ENCODE measurements at regions not wholly inside any gene's neighbourhood (a gene's known extent, or its start where the extent isn't known, plus 50 kb on each side); places are given as distances from the start of the nearest gene placed in this dataset.
A peak's percentile ranks its signal among the peaks of the same experiment; 100 is the strongest.

DNA sequence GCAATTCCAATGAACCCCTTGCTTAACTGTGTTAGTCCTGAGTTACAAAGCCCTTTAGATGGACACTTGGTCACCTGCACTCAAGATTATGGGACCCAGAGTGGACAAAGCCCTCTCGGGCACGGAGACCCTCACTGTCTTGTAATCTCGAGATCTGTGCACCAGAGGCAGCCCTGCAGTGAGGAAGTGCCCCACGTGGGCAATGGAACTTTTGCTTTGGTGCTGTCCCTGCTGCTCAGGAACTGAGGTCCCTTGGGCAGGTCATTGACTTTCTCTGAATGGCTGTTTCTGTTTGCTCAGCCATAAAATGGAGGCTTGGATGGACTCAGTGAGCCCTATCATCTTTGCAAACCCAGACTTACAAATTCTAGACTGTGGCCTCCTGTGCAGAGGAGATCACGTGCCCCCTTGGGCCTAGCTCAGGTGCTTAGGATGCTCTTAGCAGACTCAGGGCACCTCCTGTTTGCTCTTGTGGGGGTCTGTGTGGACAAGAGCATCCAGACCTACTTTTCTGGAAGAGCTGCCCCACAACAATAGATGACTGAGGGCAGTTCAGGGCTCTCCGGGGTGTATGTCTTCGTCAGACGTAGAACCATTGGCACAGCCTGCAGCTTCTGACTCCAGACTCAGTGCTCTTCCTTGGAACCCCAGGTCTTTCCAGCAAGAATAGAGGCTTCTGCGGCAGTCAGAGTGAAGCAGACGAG lies 94.5 kb upstream of the HS6ST1 start:
- TF ChIP-seq EZH2 (IDR thresholded peaks at IDR 0.05; ENCODE audit: borderline replicate concordance, low read depth, low read length, poor library complexity, severe bottlenecking): no peak
- Histone ChIP-seq H3K4me3 (ENCODE audit: low read depth, low read length, poor library complexity, severe bottlenecking) (no peak overlapping the region), H3K9me3 (ENCODE audit: low read depth, low read length, poor library complexity, severe bottlenecking) (no peaks in the 10 kb centered on the region), H3K4me1 (ENCODE audit: insufficient read depth, low read length, poor library complexity, severe bottlenecking) (peaks cover 21% of the 10 kb centered on the region), H3K36me3 (ENCODE audit: insufficient read depth, low read length, poor library complexity, severe bottlenecking) (no peaks in the 10 kb centered on the region), H3K27ac (ENCODE audit: low read depth, low read length, poor library complexity, severe bottlenecking) (no peak overlapping the region), H3K27me3 (replicated peaks; ENCODE audit: insufficient read depth, low read depth, low read length, poor library complexity) (no peaks in the 10 kb centered on the region)
- intact Hi-C loops (cut with micrococcal nuclease; ENCODE audit: unreplicated experiment): no loop called here
- no peak for DNase-seq (ENCODE audit: low spot score)
- ChIA-PET CTCF (no interaction called here), POLR2A (ENCODE audit: low non-redundant PET) (no interaction called here)
- no TSS peak for BruUV-seq (replicated peaks)

DNA sequence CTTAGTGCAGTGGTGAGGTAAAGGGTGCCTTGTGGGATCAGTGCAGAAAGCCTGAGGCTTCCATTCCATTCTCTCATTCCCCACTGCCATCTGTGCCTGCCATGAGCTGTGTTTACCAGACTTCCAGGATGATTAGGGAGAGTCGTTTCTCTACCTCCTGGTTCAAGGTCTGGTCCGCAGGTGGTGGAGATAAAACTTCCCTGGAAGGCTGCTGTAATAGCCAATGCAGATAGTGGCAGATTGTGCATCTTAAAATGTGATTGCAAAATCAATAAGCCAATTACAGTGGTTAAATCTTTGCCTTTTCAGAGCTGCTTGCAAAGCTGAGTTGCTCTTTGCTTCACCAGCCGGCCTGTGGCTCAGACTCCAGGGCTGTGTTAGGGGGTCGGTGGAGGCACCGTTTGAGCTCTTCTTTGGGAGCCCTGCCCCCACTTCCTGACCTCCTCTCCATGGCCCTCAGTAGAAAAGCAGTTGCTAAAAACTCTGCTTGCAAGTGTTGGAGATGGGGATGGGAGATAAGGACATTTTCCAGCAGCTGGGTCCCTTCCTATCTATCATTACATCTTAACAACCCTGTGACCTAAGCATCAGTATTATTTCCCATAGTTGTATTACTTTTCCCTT lies 95.2 kb upstream of the HS6ST1 start:
- DNase-seq (ENCODE audit: low spot score): peak; percentile 59
- intact Hi-C loops (cut with micrococcal nuclease; ENCODE audit: unreplicated experiment): no loop called here
- peaks cover 17% of the 10 kb centered on the region for H3K4me1 ChIP-seq (ENCODE audit: insufficient read depth, low read length, poor library complexity, severe bottlenecking)
- TF ChIP-seq EZH2 (IDR thresholded peaks at IDR 0.05; ENCODE audit: borderline replicate concordance, low read depth, low read length, poor library complexity, severe bottlenecking): no peak
- TF ChIP-seq, protein P1, sequence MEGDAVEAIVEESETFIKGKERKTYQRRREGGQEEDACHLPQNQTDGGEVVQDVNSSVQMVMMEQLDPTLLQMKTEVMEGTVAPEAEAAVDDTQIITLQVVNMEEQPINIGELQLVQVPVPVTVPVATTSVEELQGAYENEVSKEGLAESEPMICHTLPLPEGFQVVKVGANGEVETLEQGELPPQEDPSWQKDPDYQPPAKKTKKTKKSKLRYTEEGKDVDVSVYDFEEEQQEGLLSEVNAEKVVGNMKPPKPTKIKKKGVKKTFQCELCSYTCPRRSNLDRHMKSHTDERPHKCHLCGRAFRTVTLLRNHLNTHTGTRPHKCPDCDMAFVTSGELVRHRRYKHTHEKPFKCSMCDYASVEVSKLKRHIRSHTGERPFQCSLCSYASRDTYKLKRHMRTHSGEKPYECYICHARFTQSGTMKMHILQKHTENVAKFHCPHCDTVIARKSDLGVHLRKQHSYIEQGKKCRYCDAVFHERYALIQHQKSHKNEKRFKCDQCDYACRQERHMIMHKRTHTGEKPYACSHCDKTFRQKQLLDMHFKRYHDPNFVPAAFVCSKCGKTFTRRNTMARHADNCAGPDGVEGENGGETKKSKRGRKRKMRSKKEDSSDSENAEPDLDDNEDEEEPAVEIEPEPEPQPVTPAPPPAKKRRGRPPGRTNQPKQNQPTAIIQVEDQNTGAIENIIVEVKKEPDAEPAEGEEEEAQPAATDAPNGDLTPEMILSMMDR (conservative IDR thresholded peaks at IDR 0.05; ENCODE audit: low read depth, low read length): no peak
- H3K36me3 ChIP-seq (ENCODE audit: insufficient read depth, low read length, poor library complexity, severe bottlenecking): no peaks in the 10 kb centered on the region
- H3K27ac ChIP-seq (ENCODE audit: low read depth, low read length, poor library complexity, severe bottlenecking): peak overlapping the region; percentile 21
- no peak overlapping the region for H3K4me3 ChIP-seq (ENCODE audit: low read depth, low read length, poor library complexity, severe bottlenecking)
- CTCF ChIA-PET: no interaction called here
- no peaks in the 10 kb centered on the region for H3K27me3 ChIP-seq (replicated peaks; ENCODE audit: insufficient read depth, low read depth, low read length, poor library complexity)
- POLR2A ChIA-PET (ENCODE audit: low non-redundant PET): no interaction called here
- H3K9me3 ChIP-seq (ENCODE audit: low read depth, low read length, poor library complexity, severe bottlenecking): no peaks in the 10 kb centered on the region
- BruUV-seq (replicated peaks): no TSS peak

DNA sequence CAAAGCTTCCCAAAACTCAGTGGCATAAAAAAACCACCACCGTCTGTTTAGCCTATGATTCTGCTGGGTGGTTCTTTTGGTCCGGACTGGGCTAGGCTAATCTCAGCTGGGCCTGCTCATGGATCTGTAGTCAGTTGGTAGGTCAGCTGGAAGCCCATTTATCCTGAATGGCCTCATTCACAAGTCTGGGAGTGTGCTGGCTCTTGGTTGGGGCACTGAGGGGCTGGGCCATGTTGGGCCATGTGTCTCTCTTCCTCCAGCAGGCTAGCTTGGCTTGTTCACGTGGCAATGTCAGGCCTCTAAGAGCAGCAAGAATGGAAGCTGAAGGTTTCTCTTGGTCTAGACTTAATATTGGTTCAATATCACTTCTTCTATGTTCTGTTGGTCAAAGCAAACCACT lies 95.7 kb upstream of the HS6ST1 start:
- CTCF ChIA-PET: no interaction called here

More for the DNA sequence above, 95.7 kb upstream of the HS6ST1 start:
- TF ChIP-seq, protein P1 (conservative IDR thresholded peaks at IDR 0.05; ENCODE audit: low read depth, low read length): no peak
- no peak for TF ChIP-seq EZH2 (IDR thresholded peaks at IDR 0.05; ENCODE audit: borderline replicate concordance, low read depth, low read length, poor library complexity, severe bottlenecking)
- H3K4me3 ChIP-seq (ENCODE audit: low read depth, low read length, poor library complexity, severe bottlenecking): no peak overlapping the region
- intact Hi-C loops (cut with micrococcal nuclease; ENCODE audit: unreplicated experiment): no loop called here
- H3K36me3 ChIP-seq (ENCODE audit: insufficient read depth, low read length, poor library complexity, severe bottlenecking): no peaks in the 10 kb centered on the region
- H3K27me3 ChIP-seq (replicated peaks; ENCODE audit: insufficient read depth, low read depth, low read length, poor library complexity): no peaks in the 10 kb centered on the region
- POLR2A ChIA-PET (ENCODE audit: low non-redundant PET): no interaction called here
- no peaks in the 10 kb centered on the region for H3K9me3 ChIP-seq (ENCODE audit: low read depth, low read length, poor library complexity, severe bottlenecking)
- H3K4me1 ChIP-seq (ENCODE audit: insufficient read depth, low read length, poor library complexity, severe bottlenecking): peaks cover 17% of the 10 kb centered on the region
- no TSS peak for BruUV-seq (replicated peaks)
- DNase-seq (ENCODE audit: low spot score): no peak
- H3K27ac ChIP-seq (ENCODE audit: low read depth, low read length, poor library complexity, severe bottlenecking): peak overlapping the region; percentile 21

All from A673 (cell line).